HG03457 (cell line): ENCODE measurements at regions not wholly inside any gene's neighbourhood (a gene's known extent, or its start where the extent isn't known, plus 50 kb on each side); places are given as distances from the start of the nearest gene placed in this dataset.
"Not testable (repeated sequence)": the region's sequence is repeated elsewhere in the genome, so short reads cannot be mapped to it uniquely, and the experiment has no call there.

Source experiments
- ATAC-seq: cut with Tn5 transposase; IDR thresholded peaks from one replicate; pipeline ENCODE4 v1.9.1; 2021; ENCODE audit warnings: moderate number of reproducible peaks; ENCODE audit not compliant: unreplicated experiment

DNA sequence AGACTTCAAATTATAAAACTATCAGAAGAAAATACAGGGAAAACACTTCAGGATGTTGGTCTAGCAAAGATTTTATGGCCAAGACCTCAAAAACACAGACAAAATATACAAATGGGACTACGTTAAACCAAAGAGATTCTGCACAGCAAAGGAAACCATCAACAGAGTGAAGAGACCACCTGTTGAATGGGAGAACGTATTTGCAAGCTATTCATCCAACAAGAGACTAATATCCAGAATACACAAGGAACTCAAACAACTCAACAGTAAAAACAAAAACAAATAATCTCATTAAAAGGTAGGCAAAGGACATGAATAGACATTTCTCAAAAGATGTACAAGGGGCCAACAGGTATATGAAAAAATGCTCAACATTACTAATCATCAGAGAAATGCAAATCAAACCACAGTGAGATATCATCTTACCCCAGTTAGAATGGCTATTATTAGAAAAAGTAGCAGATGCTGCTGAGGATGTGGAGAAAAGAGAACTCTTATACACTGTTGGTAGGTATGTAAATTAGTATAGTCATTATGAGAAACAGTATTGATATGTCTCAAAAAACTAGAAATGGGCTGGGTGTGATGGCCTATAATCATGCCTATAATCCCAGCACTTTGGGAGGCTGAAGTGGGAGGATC, 112.6 kb downstream of the LRIG2 start:
- peak; percentile 94 for ATAC-seq

- ATAC-seq = no peak
Observed at GRCh38 chr1:113190078-113190477, 117.1 kb downstream of the LRIG2 start.

DNA sequence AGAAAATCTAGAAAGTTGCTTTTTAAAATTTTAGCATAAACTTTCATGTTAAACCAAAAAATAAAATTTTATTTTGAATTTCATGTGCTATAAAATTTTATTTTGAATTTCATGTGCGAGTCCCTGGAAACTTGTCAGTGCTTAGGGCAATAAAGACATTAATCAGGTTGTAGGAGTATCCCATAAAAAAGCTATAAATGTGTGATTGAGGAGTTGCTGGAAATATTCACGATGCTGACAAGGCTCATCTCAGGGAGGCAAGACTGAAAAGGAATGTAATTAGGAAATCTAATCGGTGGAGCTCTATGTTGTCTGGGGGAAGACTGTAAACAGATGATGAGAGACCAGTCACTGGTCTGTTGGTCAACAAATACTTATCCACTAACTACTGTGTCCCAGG, 117.9 kb downstream of the LRIG2 start:
- no peak for ATAC-seq

GRCh38 chr1:113191579-113192076, 118.6 kb downstream of the LRIG2 start:
- ATAC-seq = no peak

GRCh38 chr1:113192242-113192641, 119.2 kb downstream of the LRIG2 start:
- no peak for ATAC-seq

GRCh38 chr1:113192980-113193379, 120.0 kb downstream of the LRIG2 start:
- ATAC-seq = no peak

DNA sequence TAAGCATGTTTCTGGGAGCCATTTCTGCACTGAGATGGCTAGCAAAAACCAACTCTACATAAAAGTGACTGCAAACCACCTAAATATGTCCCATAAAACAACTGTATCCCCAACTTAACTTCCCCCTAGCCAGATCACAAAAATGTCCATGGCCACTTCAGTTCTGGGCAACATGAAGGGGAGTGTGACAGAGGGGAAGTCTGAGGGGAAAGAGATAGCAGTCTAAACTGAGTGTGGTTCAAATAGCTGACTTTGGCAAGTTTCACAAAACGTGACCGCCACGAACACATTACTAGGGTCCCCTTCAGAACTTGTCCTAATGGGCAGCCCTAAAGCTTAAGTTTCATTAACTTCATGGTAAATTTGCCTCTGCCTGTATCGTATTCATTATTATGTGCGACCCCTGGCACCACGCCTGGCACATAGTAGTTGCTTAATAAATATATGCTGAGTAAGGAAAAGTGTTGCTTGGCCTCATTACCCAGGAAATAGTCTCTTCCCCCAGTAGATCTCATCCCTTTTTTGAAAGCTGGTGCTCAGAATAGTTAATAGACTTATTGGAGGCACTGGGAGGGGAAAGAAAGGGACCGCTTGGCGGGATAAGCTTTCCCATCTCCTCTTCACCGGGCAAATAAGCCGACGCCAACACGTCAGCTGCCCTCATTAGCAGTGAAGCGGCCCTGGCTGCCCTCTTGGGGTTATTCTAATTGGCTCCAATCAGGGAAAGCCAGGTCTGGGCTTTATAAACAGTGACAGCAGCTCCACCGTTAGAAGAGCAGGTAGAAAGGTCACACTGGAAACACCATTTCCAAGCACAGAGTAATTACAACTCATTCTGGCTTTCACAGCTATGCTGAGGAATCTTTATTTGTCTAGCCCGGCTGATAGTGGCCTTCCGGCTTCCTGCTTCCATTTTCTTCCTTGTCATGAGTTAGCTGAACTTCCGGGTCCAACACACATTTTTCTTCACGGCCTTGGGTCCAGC, 122.1 kb downstream of the LRIG2 start:
- no peak for ATAC-seq

GRCh38 chr1:113197719-113198330, 124.8 kb downstream of the LRIG2 start:
- no peak for ATAC-seq

GRCh38 chr1:113198806-113199205, 125.8 kb downstream of the LRIG2 start:
- no peak for ATAC-seq

GRCh38 chr1:113199760-113200455, 126.9 kb downstream of the LRIG2 start:
- ATAC-seq = no peak

- no peak for ATAC-seq
Observed at GRCh38 chr1:113201560-113201959, 128.6 kb downstream of the LRIG2 start.

GRCh38 chr1:113205980-113206766, 133.2 kb downstream of the LRIG2 start:
- no peak for ATAC-seq

- no peak for ATAC-seq
Observed at GRCh38 chr1:113207019-113207418, 134.0 kb downstream of the LRIG2 start.

DNA sequence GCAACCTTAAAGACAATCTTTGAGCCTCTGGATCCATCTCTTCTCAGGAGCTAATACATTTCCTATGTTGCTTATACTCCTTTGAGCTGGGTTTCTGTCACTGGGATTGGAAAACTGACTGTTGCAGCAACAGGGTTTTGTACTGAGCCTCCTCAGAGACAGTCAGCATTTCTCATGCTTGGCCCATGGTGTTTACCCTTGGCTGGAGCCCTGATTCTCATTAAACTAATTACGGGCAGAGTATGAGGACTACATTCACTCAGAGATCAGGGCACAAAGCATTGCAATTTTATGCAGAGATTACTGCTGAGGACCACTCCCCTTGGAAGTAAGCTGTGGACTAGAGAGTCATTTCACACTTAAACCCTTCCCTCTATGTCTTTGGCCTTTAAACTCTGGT, 134.5 kb downstream of the LRIG2 start:
- ATAC-seq = no peak

- not testable (repeated sequence) for ATAC-seq
Observed at GRCh38 chr1:113208425-113208824, 135.4 kb downstream of the LRIG2 start.

- ATAC-seq = no peak
Observed at GRCh38 chr1:113210248-113210647, 137.2 kb downstream of the LRIG2 start.

DNA sequence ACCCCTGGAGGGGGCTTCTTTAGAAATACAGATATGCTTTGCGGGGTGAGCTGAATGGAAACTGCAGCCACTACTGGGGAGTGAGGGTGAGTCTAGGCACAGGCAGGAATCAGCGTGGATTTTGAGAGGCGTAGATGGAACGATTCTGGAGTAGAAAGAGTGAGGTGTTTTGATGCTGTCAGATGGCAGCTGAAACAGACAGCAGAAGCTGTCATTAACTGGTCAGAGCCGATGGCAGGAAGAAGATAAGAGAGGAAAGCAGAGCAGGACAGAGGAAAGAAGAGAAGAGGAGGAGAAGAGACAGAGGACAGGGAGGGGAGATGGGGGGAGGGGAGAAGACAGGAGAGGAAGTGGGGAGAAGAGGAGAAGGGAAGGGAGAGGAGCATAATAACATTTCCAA, 138.5 kb downstream of the LRIG2 start:
- ATAC-seq = no peak

- ATAC-seq = no peak
Observed at GRCh38 chr1:113215015-113215414, 142.0 kb downstream of the LRIG2 start.

DNA sequence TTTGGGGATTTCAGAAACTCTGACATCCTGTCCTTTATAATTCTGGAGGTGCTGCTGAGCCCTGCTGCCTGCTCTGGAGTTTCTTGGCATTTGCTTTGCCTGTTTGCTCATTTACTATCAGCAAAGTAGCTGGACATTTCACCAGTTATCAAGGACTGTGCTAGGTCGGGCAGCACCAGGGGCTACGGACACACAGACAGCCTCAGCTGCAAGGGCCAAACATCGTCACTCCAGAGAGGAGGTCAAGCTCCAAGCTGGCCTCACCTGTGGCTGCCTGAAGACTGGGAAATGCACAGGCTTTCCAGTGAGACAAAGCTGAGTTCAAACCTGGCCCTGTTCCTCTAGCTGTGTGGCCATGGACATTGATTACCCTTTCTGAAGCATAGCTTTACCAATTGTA, 143.7 kb downstream of the LRIG2 start:
- ATAC-seq = no peak
